ENCODE measurements at regions not wholly inside any gene's neighbourhood (a gene's known extent, or its start where the extent isn't known, plus 50 kb on each side); places are given as distances from the start of the nearest gene placed in this dataset.
"Not testable (repeated sequence)": the region's sequence is repeated elsewhere in the genome, so short reads cannot be mapped to it uniquely, and the experiment has no call there.

- Mint-ChIP-seq H3K27me3 (no peaks in the 10 kb centered on the region), H3K4me1 (ENCODE audit: low read depth) (peaks cover 19% of the 10 kb centered on the region), H3K27ac (no peak overlapping the region), H3K4me3 (no peak overlapping the region), H3K9me3 (ENCODE audit: low read depth) (no peaks in the 10 kb centered on the region), H3K36me3 (peaks cover 3% of the 10 kb centered on the region)
These were observed 81.3 kb upstream of the NT5E start for GRCh38 chr6:85368631-85369030.

- Mint-ChIP-seq H3K4me1 (ENCODE audit: low read depth) (peaks cover 23% of the 10 kb centered on the region), H3K27ac (no peak overlapping the region), H3K9me3 (ENCODE audit: low read depth) (no peaks in the 10 kb centered on the region), H3K27me3 (no peaks in the 10 kb centered on the region), H3K36me3 (peaks cover 3% of the 10 kb centered on the region), H3K4me3 (no peak overlapping the region)
These were observed 85.5 kb upstream of the NT5E start for GRCh38 chr6:85364344-85364743.

- Mint-ChIP-seq H3K36me3 (peaks cover 3% of the 10 kb centered on the region), H3K27me3 (no peaks in the 10 kb centered on the region), H3K4me1 (ENCODE audit: low read depth) (peaks cover 23% of the 10 kb centered on the region), H3K27ac (no peak overlapping the region), H3K4me3 (no peak overlapping the region), H3K9me3 (ENCODE audit: low read depth) (no peaks in the 10 kb centered on the region)
These were observed 86.0 kb upstream of the NT5E start for GRCh38 chr6:85363870-85364269.

- Mint-ChIP-seq H3K36me3 (peaks cover 3% of the 10 kb centered on the region), H3K27me3 (no peaks in the 10 kb centered on the region), H3K4me3 (no peak overlapping the region), H3K4me1 (ENCODE audit: low read depth) (peaks cover 13% of the 10 kb centered on the region), H3K9me3 (ENCODE audit: low read depth) (no peaks in the 10 kb centered on the region), H3K27ac (no peak overlapping the region)
These were observed 87.1 kb upstream of the NT5E start for GRCh38 chr6:85362652-85363310.

- Mint-ChIP-seq H3K9me3 (ENCODE audit: low read depth) (no peaks in the 10 kb centered on the region), H3K4me3 (no peak overlapping the region), H3K4me1 (ENCODE audit: low read depth) (peaks cover 12% of the 10 kb centered on the region), H3K27me3 (no peaks in the 10 kb centered on the region), H3K36me3 (peaks cover 3% of the 10 kb centered on the region), H3K27ac (peak overlapping the region; percentile 46)
These were observed 88.3 kb upstream of the NT5E start for GRCh38 chr6:85361643-85362014.

- Mint-ChIP-seq H3K9me3 (ENCODE audit: low read depth) (no peaks in the 10 kb centered on the region), H3K27ac (peak overlapping the region; percentile 46), H3K4me3 (no peak overlapping the region), H3K36me3 (peaks cover 3% of the 10 kb centered on the region), H3K4me1 (ENCODE audit: low read depth) (peaks cover 12% of the 10 kb centered on the region), H3K27me3 (no peaks in the 10 kb centered on the region)
These were observed 88.9 kb upstream of the NT5E start for GRCh38 chr6:85360794-85361642.

- H3K4me3 Mint-ChIP-seq, result no peak overlapping the region
- H3K27ac Mint-ChIP-seq, result no peak overlapping the region
- no peaks in the 10 kb centered on the region for H3K9me3 Mint-ChIP-seq (ENCODE audit: low read depth)
- H3K36me3 Mint-ChIP-seq, result no peaks in the 10 kb centered on the region
- no peaks in the 10 kb centered on the region for H3K27me3 Mint-ChIP-seq
- H3K4me1 Mint-ChIP-seq (ENCODE audit: low read depth), result peaks cover 9% of the 10 kb centered on the region
These were observed 92.2 kb upstream of the NT5E start for GRCh38 chr6:85357651-85358050.

GRCh38 chr6:85356743-85357142, 93.1 kb upstream of the NT5E start:
- H3K27ac Mint-ChIP-seq, H3K27me3 Mint-ChIP-seq: not testable (repeated sequence)

GRCh38 chr6:85355816-85356215, 94.1 kb upstream of the NT5E start:
- no peaks in the 10 kb centered on the region for H3K27me3 Mint-ChIP-seq

More at GRCh38 chr6:85356743-85357142, 93.1 kb upstream of the NT5E start:
- H3K36me3 Mint-ChIP-seq; H3K4me1 Mint-ChIP-seq (ENCODE audit: low read depth); H3K4me3 Mint-ChIP-seq; H3K9me3 Mint-ChIP-seq (ENCODE audit: low read depth): not testable (repeated sequence)

GRCh38 chr6:85354761-85355618, 94.9 kb upstream of the NT5E start:
- Mint-ChIP-seq H3K27me3 (no peaks in the 10 kb centered on the region), H3K4me3 (no peak overlapping the region), H3K36me3 (no peaks in the 10 kb centered on the region), H3K27ac (no peak overlapping the region), H3K4me1 (ENCODE audit: low read depth) (peaks cover 1% of the 10 kb centered on the region), H3K9me3 (ENCODE audit: low read depth) (no peaks in the 10 kb centered on the region)

More at GRCh38 chr6:85355816-85356215, 94.1 kb upstream of the NT5E start:
- no peaks in the 10 kb centered on the region for H3K36me3 Mint-ChIP-seq
- H3K27ac Mint-ChIP-seq, result no peak overlapping the region
- H3K4me3 Mint-ChIP-seq, result no peak overlapping the region
- H3K4me1 Mint-ChIP-seq (ENCODE audit: low read depth), result peaks cover 3% of the 10 kb centered on the region
- no peaks in the 10 kb centered on the region for H3K9me3 Mint-ChIP-seq (ENCODE audit: low read depth)

GRCh38 chr6:85353012-85353411, 96.9 kb upstream of the NT5E start:
- no peaks in the 10 kb centered on the region for H3K9me3 Mint-ChIP-seq (ENCODE audit: low read depth)
- peaks cover 3% of the 10 kb centered on the region for H3K27me3 Mint-ChIP-seq
- no peak overlapping the region for H3K27ac Mint-ChIP-seq
- no peaks in the 10 kb centered on the region for H3K36me3 Mint-ChIP-seq
- no peak overlapping the region for H3K4me3 Mint-ChIP-seq
- no peaks in the 10 kb centered on the region for H3K4me1 Mint-ChIP-seq (ENCODE audit: low read depth)

- Mint-ChIP-seq H3K4me1 (ENCODE audit: low read depth) (no peaks in the 10 kb centered on the region), H3K9me3 (ENCODE audit: low read depth) (no peaks in the 10 kb centered on the region), H3K27me3 (peaks cover 3% of the 10 kb centered on the region), H3K36me3 (no peaks in the 10 kb centered on the region), H3K4me3 (no peak overlapping the region), H3K27ac (no peak overlapping the region)
These were observed 101.2 kb upstream of the NT5E start for GRCh38 chr6:85348643-85349042.

GRCh38 chr6:85347812-85348211, 102.1 kb upstream of the NT5E start:
- no peaks in the 10 kb centered on the region for H3K4me1 Mint-ChIP-seq (ENCODE audit: low read depth)
- no peak overlapping the region for H3K27ac Mint-ChIP-seq
- no peaks in the 10 kb centered on the region for H3K9me3 Mint-ChIP-seq (ENCODE audit: low read depth)
- no peaks in the 10 kb centered on the region for H3K36me3 Mint-ChIP-seq
- peaks cover 3% of the 10 kb centered on the region for H3K27me3 Mint-ChIP-seq
- H3K4me3 Mint-ChIP-seq, result no peak overlapping the region

GRCh38 chr6:85346196-85346595, 103.7 kb upstream of the NT5E start:
- no peaks in the 10 kb centered on the region for H3K36me3 Mint-ChIP-seq
- H3K4me1 Mint-ChIP-seq (ENCODE audit: low read depth), result no peaks in the 10 kb centered on the region
- H3K9me3 Mint-ChIP-seq (ENCODE audit: low read depth), result no peaks in the 10 kb centered on the region
- H3K4me3 Mint-ChIP-seq, result no peak overlapping the region
- H3K27ac Mint-ChIP-seq, result no peak overlapping the region
- H3K27me3 Mint-ChIP-seq, result peaks cover 8% of the 10 kb centered on the region

- H3K27ac Mint-ChIP-seq, result no peak overlapping the region
- no peaks in the 10 kb centered on the region for H3K9me3 Mint-ChIP-seq (ENCODE audit: low read depth)
- no peaks in the 10 kb centered on the region for H3K4me1 Mint-ChIP-seq (ENCODE audit: low read depth)
- no peak overlapping the region for H3K4me3 Mint-ChIP-seq
- no peaks in the 10 kb centered on the region for H3K36me3 Mint-ChIP-seq
- peaks cover 11% of the 10 kb centered on the region for H3K27me3 Mint-ChIP-seq
These were observed 104.9 kb upstream of the NT5E start for GRCh38 chr6:85344996-85345395.

Data from activated naive CD8-positive, alpha-beta T cell (primary cell).